Natural killer cell (primary cell): ENCODE measurements at regions not wholly inside any gene's neighbourhood (a gene's known extent, or its start where the extent isn't known, plus 50 kb on each side); places are given as distances from the start of the nearest gene placed in this dataset.

Experiments
- ATAC-seq, 3 donors: fragments of 150-1000 bp in 2 of 3; fragments of 200-7000 bp in 1 of 3; cut with Tn5 transposase; 1 replicate in 1 of 3; 2 replicates in 2 of 3; pipeline ENCODE4 v1.10.0; 2021; ENCODE audit warnings: mild to moderate bottlenecking in 2 of 3, moderate library complexity in 2 of 3
- DNase-seq, 2 donors: peaks; one replicate each; pipeline versions ENCODE4 v3.0.0 to v3.0.0-alpha.2; 2013 to 2021; ENCODE audit warnings: mixed read lengths in 1 of 2
- H3K27ac ChIP-seq: one replicate; pipeline ENCODE4 v1.5.1; 2013; ENCODE audit warnings: mild to moderate bottlenecking, low read length
- H3K27me3 ChIP-seq: one replicate; pipeline ENCODE4 v1.6.1; 2013; ENCODE audit warnings: low read length; ENCODE audit not compliant: control insufficient read depth, insufficient read depth
- H3K36me3 ChIP-seq: one replicate; pipeline ENCODE4 v1.6.1; 2013; ENCODE audit warnings: low read length; ENCODE audit not compliant: control insufficient read depth, insufficient read depth
- H3K4me1 ChIP-seq: one replicate; pipeline ENCODE4 v1.6.1; 2013; ENCODE audit warnings: low read length; ENCODE audit not compliant: control insufficient read depth, insufficient read depth
- H3K4me3 ChIP-seq: one replicate; pipeline ENCODE4 v1.5.1; 2013; ENCODE audit warnings: low read length
- H3K9me3 ChIP-seq: one replicate; pipeline ENCODE4 v1.6.1; 2013; ENCODE audit warnings: low read length; ENCODE audit not compliant: control insufficient read depth, insufficient read depth
- H3K27ac Mint-ChIP-seq, 2 donors: one replicate each; pipeline ENCODE4 v1.8.0; 2022; ENCODE audit warnings: mild to moderate bottlenecking in 2 of 2, mixed read lengths in 2 of 2, moderate library complexity in 1 of 2
- H3K27me3 Mint-ChIP-seq, 2 donors: one replicate each; pipeline ENCODE4 v1.8.0; 2022; ENCODE audit warnings: low read depth in 2 of 2, mixed read lengths in 2 of 2
- H3K36me3 Mint-ChIP-seq: one replicate; pipeline ENCODE4 v1.8.0; 2022; ENCODE audit warnings: mixed read lengths
- H3K4me1 Mint-ChIP-seq, 2 donors: one replicate each; pipeline ENCODE4 v1.8.0; 2022; ENCODE audit warnings: mixed read lengths in 2 of 2
- H3K4me3 Mint-ChIP-seq: one replicate; pipeline ENCODE4 v1.8.0; 2022; ENCODE audit warnings: mild to moderate bottlenecking, moderate library complexity, mixed read lengths
- H3K9me3 Mint-ChIP-seq, 2 donors: one replicate each; pipeline ENCODE4 v1.8.0; 2022; ENCODE audit warnings: mixed read lengths in 2 of 2
- WGBS: methylation state at CpG from one replicate; pipeline ENCODE4 v1.1.7; 2013; ENCODE audit warnings: missing lambda C conversion rate; ENCODE audit not compliant: insufficient coverage; 5-methylcytosine and 5-hydroxymethylcytosine counted together
- intact Hi-C: fragments of 100-400 bp; cut with micrococcal nuclease; formaldehyde crosslinking; loops from one replicate; pipeline ENCODE4 v1.14.2; 2022
- TF ChIP-seq, protein P1 (sequence below): fragments of 200-600 bp; IDR thresholded peaks from one replicate; pipeline ENCODE4 v1.8.0; 2022; ENCODE audit warnings: antibody characterized with exemption

DNA sequence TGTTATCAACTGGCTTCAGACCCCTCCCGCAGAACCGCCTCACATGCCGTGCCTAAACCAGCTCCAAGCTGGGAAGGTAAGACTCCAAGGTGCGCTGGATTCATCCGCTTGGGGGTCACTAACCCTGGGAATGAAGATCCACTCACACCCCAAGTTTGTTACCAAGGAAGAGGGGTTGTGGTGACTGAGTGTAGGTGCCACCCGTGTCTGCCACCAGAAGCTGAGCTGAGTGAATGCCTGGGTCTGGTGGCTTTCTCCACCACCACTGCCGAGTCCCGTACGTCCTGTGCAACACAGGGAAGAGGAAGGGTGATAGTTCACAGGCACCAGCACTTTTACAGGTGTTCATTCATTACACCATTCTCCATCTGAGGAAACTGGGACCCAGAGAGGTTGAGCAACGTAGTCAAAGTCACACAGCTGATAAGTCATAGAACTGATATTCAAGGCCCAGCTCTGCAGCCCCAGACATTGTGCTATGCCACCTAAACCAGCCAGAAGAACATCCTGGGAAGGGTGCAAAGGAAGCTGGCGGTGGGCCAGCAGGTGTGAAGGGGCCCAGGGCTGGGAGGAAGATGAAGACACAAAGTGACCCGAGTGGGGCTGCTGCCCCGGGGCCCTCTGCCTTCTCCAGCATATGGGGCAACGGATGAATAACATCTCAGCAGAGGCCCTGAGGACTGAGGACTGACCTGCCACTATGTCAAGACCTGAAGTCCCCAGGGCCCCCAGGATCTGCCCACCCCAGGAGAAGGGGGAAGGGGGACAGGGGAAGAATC, 70.9 kb upstream of the PPP1R26 start:
- H3K27ac Mint-ChIP-seq: no peak overlapping the region
- H3K36me3 Mint-ChIP-seq: no peaks in the 10 kb centered on the region
- Histone ChIP-seq H3K9me3 (no peaks in the 10 kb centered on the region), H3K4me3 (no peak overlapping the region), H3K27me3 (no peaks in the 10 kb centered on the region), H3K36me3 (no peaks in the 10 kb centered on the region), H3K4me1 (no peaks in the 10 kb centered on the region), H3K27ac (no peak overlapping the region)
- no peak for DNase-seq
- 80% methylated on average over 14 of the region's 14 CpGs for WGBS
- H3K9me3 Mint-ChIP-seq: no peaks in the 10 kb centered on the region
- intact Hi-C loops: no loop called here
- no peak for ATAC-seq
- no peaks in the 10 kb centered on the region for H3K4me1 Mint-ChIP-seq
- H3K27me3 Mint-ChIP-seq: peaks cover 0 to 2% of the 10 kb centered on the region in 2 donors
- TF ChIP-seq, protein P1, sequence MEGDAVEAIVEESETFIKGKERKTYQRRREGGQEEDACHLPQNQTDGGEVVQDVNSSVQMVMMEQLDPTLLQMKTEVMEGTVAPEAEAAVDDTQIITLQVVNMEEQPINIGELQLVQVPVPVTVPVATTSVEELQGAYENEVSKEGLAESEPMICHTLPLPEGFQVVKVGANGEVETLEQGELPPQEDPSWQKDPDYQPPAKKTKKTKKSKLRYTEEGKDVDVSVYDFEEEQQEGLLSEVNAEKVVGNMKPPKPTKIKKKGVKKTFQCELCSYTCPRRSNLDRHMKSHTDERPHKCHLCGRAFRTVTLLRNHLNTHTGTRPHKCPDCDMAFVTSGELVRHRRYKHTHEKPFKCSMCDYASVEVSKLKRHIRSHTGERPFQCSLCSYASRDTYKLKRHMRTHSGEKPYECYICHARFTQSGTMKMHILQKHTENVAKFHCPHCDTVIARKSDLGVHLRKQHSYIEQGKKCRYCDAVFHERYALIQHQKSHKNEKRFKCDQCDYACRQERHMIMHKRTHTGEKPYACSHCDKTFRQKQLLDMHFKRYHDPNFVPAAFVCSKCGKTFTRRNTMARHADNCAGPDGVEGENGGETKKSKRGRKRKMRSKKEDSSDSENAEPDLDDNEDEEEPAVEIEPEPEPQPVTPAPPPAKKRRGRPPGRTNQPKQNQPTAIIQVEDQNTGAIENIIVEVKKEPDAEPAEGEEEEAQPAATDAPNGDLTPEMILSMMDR: no peak
- no peak overlapping the region for H3K4me3 Mint-ChIP-seq

DNA sequence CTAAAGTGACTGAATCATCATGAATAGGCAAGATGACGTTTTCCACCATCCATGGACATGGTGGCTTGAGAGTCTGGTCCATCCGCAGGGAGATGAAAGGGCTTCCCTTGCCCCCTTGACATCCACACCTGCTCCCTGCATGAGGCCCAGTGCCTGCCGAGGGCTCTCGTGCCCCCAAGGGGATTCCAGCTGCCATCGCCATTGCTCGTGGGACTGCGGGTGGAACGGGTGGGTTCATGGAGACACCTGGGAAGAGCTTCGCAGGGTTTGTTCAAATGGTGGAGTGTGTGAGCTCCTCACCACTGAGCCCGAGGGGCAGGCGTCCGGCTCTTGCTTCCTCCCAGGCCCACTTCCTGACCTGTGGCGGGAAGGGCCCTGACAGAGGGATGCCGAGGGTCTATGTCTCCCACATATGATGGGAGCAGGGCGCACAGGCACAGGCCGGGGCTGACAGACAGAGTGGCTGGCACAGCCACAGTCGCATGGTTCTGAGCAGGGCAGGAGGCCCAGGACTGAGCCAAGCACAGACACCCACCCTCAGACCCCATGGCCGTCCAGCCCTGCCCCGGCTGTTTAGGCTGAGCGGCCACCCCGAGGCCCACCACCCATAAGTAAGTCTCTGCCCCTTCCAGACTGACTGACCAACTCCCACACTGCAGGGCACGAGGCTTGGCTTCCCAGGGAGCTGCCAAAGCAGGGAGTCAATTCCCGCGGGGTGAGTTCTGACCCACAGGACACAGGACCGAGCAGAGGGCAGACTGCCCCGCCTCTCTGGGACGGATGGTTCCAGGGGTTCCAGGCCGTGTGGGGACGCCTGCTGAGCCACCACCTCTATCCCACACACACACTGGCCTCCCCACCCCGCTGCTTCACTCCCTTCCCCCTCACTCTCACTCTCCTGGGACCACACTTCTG, 70.0 kb upstream of the PPP1R26 start:
- Mint-ChIP-seq H3K4me3 (no peak overlapping the region), H3K27me3 (peaks cover 0 to 2% of the 10 kb centered on the region in 2 donors), H3K4me1 (no peaks in the 10 kb centered on the region), H3K36me3 (no peaks in the 10 kb centered on the region), H3K9me3 (no peaks in the 10 kb centered on the region), H3K27ac (no peak overlapping the region)
- DNase-seq (no peak), ATAC-seq (no peak)
- WGBS: 78% methylated on average over 30 of the region's 30 CpGs
- TF ChIP-seq, protein P1: no peak
- Histone ChIP-seq H3K4me1 (no peaks in the 10 kb centered on the region), H3K27ac (no peak overlapping the region), H3K27me3 (no peaks in the 10 kb centered on the region), H3K9me3 (no peaks in the 10 kb centered on the region), H3K4me3 (no peak overlapping the region), H3K36me3 (no peaks in the 10 kb centered on the region)
- intact Hi-C loops: loop anchor here (5.0 kb wide), 2 partner anchors 712 to 957 kb away; no protein-coding TSS in a partner anchor

DNA sequence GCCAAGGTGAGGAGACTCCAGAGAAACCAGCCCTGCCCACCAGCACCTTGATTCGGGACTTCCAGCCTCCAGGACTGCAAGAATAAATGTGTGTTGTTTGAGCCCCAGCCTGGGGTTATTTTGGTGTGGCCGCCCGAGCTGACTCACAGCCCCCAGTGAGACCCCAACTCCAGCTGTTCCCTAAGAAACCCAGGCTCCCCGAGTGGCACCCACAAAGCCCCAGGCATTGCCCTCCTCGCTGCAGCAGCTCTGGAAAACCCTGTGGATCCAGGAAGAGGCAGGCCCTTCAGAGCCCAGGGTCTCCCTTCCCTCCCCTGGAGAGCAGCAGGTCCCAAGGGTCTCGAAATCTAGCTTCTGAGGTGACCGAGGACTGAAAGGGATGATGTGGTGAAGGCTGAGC, 69.2 kb upstream of the PPP1R26 start:
- ATAC-seq: no peak
- 72% methylated on average over 5 of the region's 7 CpGs for WGBS
- H3K27me3 ChIP-seq: no peaks in the 10 kb centered on the region
- TF ChIP-seq, protein P1: no peak
- no peak for DNase-seq
- Mint-ChIP-seq H3K27ac (no peak overlapping the region), H3K36me3 (no peaks in the 10 kb centered on the region), H3K4me1 (no peaks in the 10 kb centered on the region), H3K27me3 (peaks cover 0 to 2% of the 10 kb centered on the region in 2 donors), H3K9me3 (no peaks in the 10 kb centered on the region), H3K4me3 (no peak overlapping the region)
- no peaks in the 10 kb centered on the region for H3K4me1 ChIP-seq
- no peak overlapping the region for H3K27ac ChIP-seq
- intact Hi-C loops: loop anchor here (5.0 kb wide), 2 partner anchors 713 to 958 kb away; no protein-coding TSS in a partner anchor
- no peak overlapping the region for H3K4me3 ChIP-seq
- H3K36me3 ChIP-seq: no peaks in the 10 kb centered on the region
- no peaks in the 10 kb centered on the region for H3K9me3 ChIP-seq
